Limb (tissue), 2 donors: ENCODE measurements at regions not wholly inside any gene's neighbourhood (a gene's known extent, or its start where the extent isn't known, plus 50 kb on each side); places are given as distances from the start of the nearest gene placed in this dataset.

ENCODE experiments used
- DNase-seq, 2 donors: peaks; one replicate each; pipeline ENCODE4 v3.0.0-alpha.2; 2016; ENCODE audit errors: extremely low spot score in 2 of 2

GRCh38 chrX:112147206-112147605 is 64.6 kb upstream of the TRPC5 start:
- no peak for DNase-seq

- no peak for DNase-seq
Measured at GRCh38 chrX:112137276-112137675, 54.7 kb upstream of the TRPC5 start.
